SK-N-SH (cell line): ENCODE measurements at regions not wholly inside any gene's neighbourhood (a gene's known extent, or its start where the extent isn't known, plus 50 kb on each side); places are given as distances from the start of the nearest gene placed in this dataset.

Experiments
- CTCF ChIA-PET: fragments of 300-600, 350-600 bp; formaldehyde crosslinking; extraction: SDS; loops from one replicate; lab custom pipeline; 2021; lab: Yijun Ruan, JAX
- POLR2A ChIA-PET: fragments of 350-600 bp; sonication (Branson Sonifier 250); formaldehyde crosslinking; extraction: SDS; loops from one replicate; lab custom pipeline; 2020; ENCODE audit warnings: antibody characterized with exemption, inconsistent platforms; lab: Yijun Ruan, JAX
- DNase-seq: peaks from one replicate; pipeline ENCODE4 v3.0.0; 2012
- H2AFZ ChIP-seq: fragments of 200-600 bp; sonication (generic); 2 replicates; pipeline ENCODE4 v1.8.1; 2016; ENCODE audit warnings: antibody characterized with exemption, mild to moderate bottlenecking, low read depth
- H3F3A ChIP-seq: fragments of 200-600 bp; sonication (generic); replicated peaks from 2 replicates; pipeline ENCODE3; 2016; ENCODE audit warnings: antibody characterized with exemption, mild to moderate bottlenecking; ENCODE audit not compliant: insufficient read depth
- H3K27ac ChIP-seq, 2 experiments: fragments of 200-500 bp in 1 of 2; fragments of 200-600 bp in 1 of 2; sonication (Bioruptor generic) in 1 of 2; sonication (generic), shearing (Covaris generic) in 1 of 2; 2 replicates each; pipeline versions ENCODE4 v1.5.1 to v1.6.1; 2014 to 2016; ENCODE audit warnings: low read depth in 2 of 2, inconsistent platforms in 1 of 2, low read length in 1 of 2, mild to moderate bottlenecking in 1 of 2, mixed read lengths in 1 of 2
- H3K27me3 ChIP-seq: fragments of 200-600 bp; sonication (generic), shearing (Covaris generic); 2 replicates; pipeline ENCODE4 v1.6.1; 2016; ENCODE audit warnings: mixed run types; ENCODE audit not compliant: insufficient read depth
- H3K36me3 ChIP-seq, 2 experiments: fragments of 200-500 bp in 1 of 2; fragments of 200-600 bp in 1 of 2; sonication (Bioruptor generic) in 1 of 2; sonication (generic) in 1 of 2; replicated peaks in 1 of 2; 2 replicates each; pipeline versions ENCODE3 to v1.5.1; 2014 to 2016; ENCODE audit warnings: low read length in 1 of 2, mild to moderate bottlenecking in 1 of 2; ENCODE audit not compliant: insufficient read depth in 2 of 2, control insufficient read depth in 1 of 2
- H3K4me1 ChIP-seq, 2 experiments: fragments of 200-500 bp in 1 of 2; fragments of 200-600 bp in 1 of 2; sonication (Bioruptor generic) in 1 of 2; sonication (generic), shearing (Covaris generic) in 1 of 2; 2 replicates each; pipeline versions ENCODE4 v1.5.1 to v1.6.1; 2014 to 2016; ENCODE audit warnings: low read depth in 1 of 2, low read length in 1 of 2, mixed run types in 1 of 2; ENCODE audit not compliant: insufficient read depth in 2 of 2, control insufficient read depth in 1 of 2
- H3K4me2 ChIP-seq: fragments of 200-600 bp; sonication (generic), shearing (Covaris generic); 2 replicates; pipeline ENCODE4 v1.6.1; 2017; ENCODE audit warnings: mixed run types
- H3K4me3 ChIP-seq, 2 experiments: fragments of 200-500 bp in 1 of 2; fragments of 200-600 bp in 1 of 2; sonication (Bioruptor generic) in 1 of 2; sonication (generic), shearing (Covaris generic) in 1 of 2; 2 replicates each; pipeline versions ENCODE4 v1.5.1 to v1.8.1; 2014 to 2016; ENCODE audit warnings: low read depth in 2 of 2, inconsistent platforms in 1 of 2, low read length in 1 of 2, mild to moderate bottlenecking in 1 of 2, mixed read lengths in 1 of 2, moderate library complexity in 1 of 2
- H3K79me2 ChIP-seq: fragments of 200-600 bp; sonication (generic); 2 replicates; pipeline ENCODE4 v1.8.1; 2017; ENCODE audit warnings: mild to moderate bottlenecking; ENCODE audit not compliant: insufficient read depth
- H3K9ac ChIP-seq: fragments of 200-600 bp; sonication (generic); 2 replicates; pipeline ENCODE4 v1.6.1; 2017; ENCODE audit warnings: mixed run types
- H3K9me2 ChIP-seq: fragments of 200-600 bp; sonication (generic); 2 replicates; pipeline ENCODE4 v1.6.1; 2017; ENCODE audit warnings: mixed run types
- H3K9me3 ChIP-seq: fragments of 200-600 bp; sonication (generic); 2 replicates; pipeline ENCODE4 v1.6.1; 2017; ENCODE audit warnings: mixed run types, mild to moderate bottlenecking, moderate library complexity
- H4K20me1 ChIP-seq: fragments of 200-600 bp; sonication (generic); 2 replicates; pipeline ENCODE4 v1.6.1; 2017; ENCODE audit warnings: mild to moderate bottlenecking, mixed run types; ENCODE audit not compliant: insufficient read depth
- GATA2 ChIP-seq: sonication (generic); formaldehyde crosslinking; IDR thresholded peaks from 2 replicates; pipeline ENCODE4 v1.5.0; 2020; ENCODE audit warnings: mild to moderate bottlenecking, missing genetic modification reagents
- NRF1 ChIP-seq: IDR thresholded peaks from 2 replicates; pipeline ENCODE4 v1.6.1; 2012; ENCODE audit warnings: low read depth, mild to moderate bottlenecking, low read length
- POLR2AphosphoS5 ChIP-seq: IDR thresholded peaks from 2 replicates; pipeline ENCODE4 v1.6.1; 2012; ENCODE audit warnings: low read depth, low read length
- RCOR1 ChIP-seq: fragments of 150-350 bp; IDR thresholded peaks from 2 replicates; pipeline ENCODE4 v1.6.1; 2017; ENCODE audit warnings: antibody characterized with exemption, low read length
- RXRA ChIP-seq: IDR thresholded peaks from 2 replicates; pipeline ENCODE4 v1.4.0; 2012; ENCODE audit warnings: low read depth, mild to moderate bottlenecking, borderline replicate concordance
- SIN3A ChIP-seq: IDR thresholded peaks from 2 replicates; pipeline ENCODE4 v1.6.1; 2012; ENCODE audit warnings: low read depth, mild to moderate bottlenecking, low read length, moderate library complexity, borderline replicate concordance
- TCF12 ChIP-seq: IDR thresholded peaks from 2 replicates; pipeline ENCODE4 v1.4.0; 2012
- USF1 ChIP-seq: IDR thresholded peaks from 2 replicates; pipeline ENCODE4 v1.4.0; 2012; ENCODE audit warnings: low read depth, borderline replicate concordance
- YY1 ChIP-seq: IDR thresholded peaks from 2 replicates; pipeline ENCODE4 v1.4.0; 2012; ENCODE audit warnings: low read depth, mild to moderate bottlenecking
- WGBS: methylation state at CpG from one replicate; pipeline ENCODE4 v1.1.6; 2017; ENCODE audit warnings: low lambda C conversion rate; 5-methylcytosine and 5-hydroxymethylcytosine counted together
- TF ChIP-seq, protein P1 (sequence below): IDR thresholded peaks from 2 replicates; pipeline ENCODE4 v1.4.0; 2012; ENCODE audit warnings: low read depth, borderline replicate concordance
- TF ChIP-seq, protein P2 (sequence below): fragments of 150-350 bp; IDR thresholded peaks from 2 replicates; pipeline ENCODE4 v1.6.1; 2017; ENCODE audit warnings: antibody characterized with exemption, low read length, low read depth, borderline replicate concordance
- TF ChIP-seq, protein P3 (sequence below): fragments of 150-350 bp; IDR thresholded peaks from 2 replicates; pipeline ENCODE4 v1.6.1; 2016; ENCODE audit warnings: mild to moderate bottlenecking, low read depth, low read length
- TF ChIP-seq, protein P4 (sequence below): IDR thresholded peaks from 2 replicates; pipeline ENCODE4; 2012
- TF ChIP-seq, protein P5 (sequence below): IDR thresholded peaks from 2 replicates; pipeline ENCODE4 v1.4.0; 2012; ENCODE audit warnings: low read depth
- TF ChIP-seq, protein P6 (sequence below): fragments of 200-600 bp; sonication (generic); IDR thresholded peaks from 2 replicates; pipeline ENCODE4 v1.6.1; 2017; ENCODE audit warnings: antibody characterized with exemption, mild to moderate bottlenecking, moderate library complexity

GRCh38 chr1:208924928-208925327 lies 658.6 kb upstream of the CAMK1G start:
- no peak overlapping the region for H3K9ac ChIP-seq
- 83% methylated on average over 5 of the region's 5 CpGs for WGBS
- CTCF ChIA-PET = interaction anchor here (0.9 kb wide), 1 partner anchor 17 kb away, joined by 3 read pairs; no protein-coding TSS in a partner anchor

More at GRCh38 chr1:208924928-208925327, 658.6 kb upstream of the CAMK1G start:
- H3K9me2 ChIP-seq = no peaks in the 10 kb centered on the region
- H3K27ac ChIP-seq = no peak overlapping the region
- POLR2A ChIA-PET = no interaction called here
- no peaks in the 10 kb centered on the region for H4K20me1 ChIP-seq
- no peak overlapping the region for H2AFZ ChIP-seq
- no peak overlapping the region for H3K4me2 ChIP-seq
- TF ChIP-seq, protein P1, sequence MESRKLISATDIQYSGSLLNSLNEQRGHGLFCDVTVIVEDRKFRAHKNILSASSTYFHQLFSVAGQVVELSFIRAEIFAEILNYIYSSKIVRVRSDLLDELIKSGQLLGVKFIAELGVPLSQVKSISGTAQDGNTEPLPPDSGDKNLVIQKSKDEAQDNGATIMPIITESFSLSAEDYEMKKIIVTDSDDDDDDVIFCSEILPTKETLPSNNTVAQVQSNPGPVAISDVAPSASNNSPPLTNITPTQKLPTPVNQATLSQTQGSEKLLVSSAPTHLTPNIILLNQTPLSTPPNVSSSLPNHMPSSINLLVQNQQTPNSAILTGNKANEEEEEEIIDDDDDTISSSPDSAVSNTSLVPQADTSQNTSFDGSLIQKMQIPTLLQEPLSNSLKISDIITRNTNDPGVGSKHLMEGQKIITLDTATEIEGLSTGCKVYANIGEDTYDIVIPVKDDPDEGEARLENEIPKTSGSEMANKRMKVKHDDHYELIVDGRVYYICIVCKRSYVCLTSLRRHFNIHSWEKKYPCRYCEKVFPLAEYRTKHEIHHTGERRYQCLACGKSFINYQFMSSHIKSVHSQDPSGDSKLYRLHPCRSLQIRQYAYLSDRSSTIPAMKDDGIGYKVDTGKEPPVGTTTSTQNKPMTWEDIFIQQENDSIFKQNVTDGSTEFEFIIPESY = no peak
- no peak for TF ChIP-seq YY1
- TF ChIP-seq, protein P2, sequence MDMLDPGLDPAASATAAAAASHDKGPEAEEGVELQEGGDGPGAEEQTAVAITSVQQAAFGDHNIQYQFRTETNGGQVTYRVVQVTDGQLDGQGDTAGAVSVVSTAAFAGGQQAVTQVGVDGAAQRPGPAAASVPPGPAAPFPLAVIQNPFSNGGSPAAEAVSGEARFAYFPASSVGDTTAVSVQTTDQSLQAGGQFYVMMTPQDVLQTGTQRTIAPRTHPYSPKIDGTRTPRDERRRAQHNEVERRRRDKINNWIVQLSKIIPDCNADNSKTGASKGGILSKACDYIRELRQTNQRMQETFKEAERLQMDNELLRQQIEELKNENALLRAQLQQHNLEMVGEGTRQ = no peak
- TF ChIP-seq, protein P3, sequence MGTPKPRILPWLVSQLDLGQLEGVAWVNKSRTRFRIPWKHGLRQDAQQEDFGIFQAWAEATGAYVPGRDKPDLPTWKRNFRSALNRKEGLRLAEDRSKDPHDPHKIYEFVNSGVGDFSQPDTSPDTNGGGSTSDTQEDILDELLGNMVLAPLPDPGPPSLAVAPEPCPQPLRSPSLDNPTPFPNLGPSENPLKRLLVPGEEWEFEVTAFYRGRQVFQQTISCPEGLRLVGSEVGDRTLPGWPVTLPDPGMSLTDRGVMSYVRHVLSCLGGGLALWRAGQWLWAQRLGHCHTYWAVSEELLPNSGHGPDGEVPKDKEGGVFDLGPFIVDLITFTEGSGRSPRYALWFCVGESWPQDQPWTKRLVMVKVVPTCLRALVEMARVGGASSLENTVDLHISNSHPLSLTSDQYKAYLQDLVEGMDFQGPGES = no peak
- TF ChIP-seq USF1 = no peak
- no peak for TF ChIP-seq TCF12
- TF ChIP-seq, protein P4, sequence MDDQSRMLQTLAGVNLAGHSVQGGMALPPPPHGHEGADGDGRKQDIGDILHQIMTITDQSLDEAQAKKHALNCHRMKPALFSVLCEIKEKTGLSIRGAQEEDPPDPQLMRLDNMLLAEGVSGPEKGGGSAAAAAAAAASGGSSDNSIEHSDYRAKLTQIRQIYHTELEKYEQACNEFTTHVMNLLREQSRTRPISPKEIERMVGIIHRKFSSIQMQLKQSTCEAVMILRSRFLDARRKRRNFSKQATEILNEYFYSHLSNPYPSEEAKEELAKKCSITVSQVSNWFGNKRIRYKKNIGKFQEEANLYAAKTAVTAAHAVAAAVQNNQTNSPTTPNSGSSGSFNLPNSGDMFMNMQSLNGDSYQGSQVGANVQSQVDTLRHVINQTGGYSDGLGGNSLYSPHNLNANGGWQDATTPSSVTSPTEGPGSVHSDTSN = no peak
- TF ChIP-seq, protein P5, sequence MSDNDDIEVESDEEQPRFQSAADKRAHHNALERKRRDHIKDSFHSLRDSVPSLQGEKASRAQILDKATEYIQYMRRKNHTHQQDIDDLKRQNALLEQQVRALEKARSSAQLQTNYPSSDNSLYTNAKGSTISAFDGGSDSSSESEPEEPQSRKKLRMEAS = no peak
- TF ChIP-seq RXRA = no peak
- no peak for TF ChIP-seq POLR2AphosphoS5
- no peak for TF ChIP-seq NRF1
- no peak for TF ChIP-seq GATA2 (CRISPR knock-in tag)
- no peak for TF ChIP-seq RCOR1
- no peak for TF ChIP-seq SIN3A
- TF ChIP-seq, protein P6, sequence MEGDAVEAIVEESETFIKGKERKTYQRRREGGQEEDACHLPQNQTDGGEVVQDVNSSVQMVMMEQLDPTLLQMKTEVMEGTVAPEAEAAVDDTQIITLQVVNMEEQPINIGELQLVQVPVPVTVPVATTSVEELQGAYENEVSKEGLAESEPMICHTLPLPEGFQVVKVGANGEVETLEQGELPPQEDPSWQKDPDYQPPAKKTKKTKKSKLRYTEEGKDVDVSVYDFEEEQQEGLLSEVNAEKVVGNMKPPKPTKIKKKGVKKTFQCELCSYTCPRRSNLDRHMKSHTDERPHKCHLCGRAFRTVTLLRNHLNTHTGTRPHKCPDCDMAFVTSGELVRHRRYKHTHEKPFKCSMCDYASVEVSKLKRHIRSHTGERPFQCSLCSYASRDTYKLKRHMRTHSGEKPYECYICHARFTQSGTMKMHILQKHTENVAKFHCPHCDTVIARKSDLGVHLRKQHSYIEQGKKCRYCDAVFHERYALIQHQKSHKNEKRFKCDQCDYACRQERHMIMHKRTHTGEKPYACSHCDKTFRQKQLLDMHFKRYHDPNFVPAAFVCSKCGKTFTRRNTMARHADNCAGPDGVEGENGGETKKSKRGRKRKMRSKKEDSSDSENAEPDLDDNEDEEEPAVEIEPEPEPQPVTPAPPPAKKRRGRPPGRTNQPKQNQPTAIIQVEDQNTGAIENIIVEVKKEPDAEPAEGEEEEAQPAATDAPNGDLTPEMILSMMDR = no peak
- no peaks in the 10 kb centered on the region for H3K27me3 ChIP-seq
- H3F3A ChIP-seq = peaks cover 18% of the 10 kb centered on the region
- no peaks in the 10 kb centered on the region for H3K36me3 ChIP-seq
- H3K79me2 ChIP-seq = no peaks in the 10 kb centered on the region
- H3K4me1 ChIP-seq = peaks cover 0 to 10% of the 10 kb centered on the region in 2 experiments; a peak in 3 of 4 replicates
- DNase-seq = no peak
- no peak overlapping the region for H3K4me3 ChIP-seq
- H3K9me3 ChIP-seq = no peaks in the 10 kb centered on the region
